PC-9 (cell line): ENCODE measurements at regions not wholly inside any gene's neighbourhood (a gene's known extent, or its start where the extent isn't known, plus 50 kb on each side); places are given as distances from the start of the nearest gene placed in this dataset.

Source experiments
- BruUV-seq: library from RNA; stranded (reverse); fragments of 400-500 nt; replicated peaks from 2 replicates; lab custom pipeline; 2021; lab: Mats Ljungman, UMichigan
- CTCF ChIA-PET: fragments of 300-600 bp; sonication (Branson Sonifier 250); formaldehyde crosslinking; loops from one replicate; lab custom pipeline; 2022; ENCODE audit warnings: antibody characterized with exemption; lab: Charles Lee
- POLR2A ChIA-PET: fragments of 300-600 bp; sonication (Branson Sonifier 250); formaldehyde crosslinking; loops from one replicate; lab custom pipeline; 2022; ENCODE audit warnings: antibody characterized with exemption; ENCODE audit not compliant: unreplicated experiment; lab: Charles Lee
- DNase-seq, 2 experiments: peaks; one replicate each; pipeline versions ENCODE4 v3.0.0 to v3.0.0-alpha.2; 2015 to 2022; ENCODE audit warnings: mixed read lengths in 1 of 2
- H2AFZ ChIP-seq: fragments of 200-600 bp; sonication (generic); 2 replicates; pipeline ENCODE4 v1.8.1; 2017; ENCODE audit warnings: antibody characterized with exemption
- H3F3A ChIP-seq: fragments of 200-600 bp; sonication (generic); 2 replicates; pipeline ENCODE4 v1.8.1; 2017; ENCODE audit warnings: antibody characterized with exemption, mild to moderate bottlenecking, low read depth; ENCODE audit not compliant: insufficient read depth
- H3K27ac ChIP-seq: fragments of 200-600 bp; sonication (generic); 2 replicates; pipeline ENCODE4 v1.6.1; 2016; ENCODE audit warnings: mixed run types
- H3K27me3 ChIP-seq: fragments of 200-600 bp; sonication (generic); 2 replicates; pipeline ENCODE4 v1.6.1; 2016; ENCODE audit warnings: low read depth, mixed run types; ENCODE audit not compliant: insufficient read depth
- H3K36me3 ChIP-seq: fragments of 200-600 bp; sonication (generic); 2 replicates; pipeline ENCODE4 v1.6.1; 2016; ENCODE audit warnings: low read depth, mixed run types
- H3K4me1 ChIP-seq: fragments of 200-600 bp; sonication (generic); replicated peaks from 2 replicates; pipeline ENCODE4 v1.6.1; 2016; ENCODE audit warnings: mixed run types; ENCODE audit not compliant: insufficient read depth
- H3K4me2 ChIP-seq: fragments of 200-600 bp; sonication (generic); 2 replicates; pipeline ENCODE4 v1.6.1; 2017; ENCODE audit warnings: mixed run types
- H3K4me3 ChIP-seq: fragments of 200-600 bp; sonication (generic); 2 replicates; pipeline ENCODE4 v1.6.1; 2016; ENCODE audit warnings: mixed run types
- H3K79me2 ChIP-seq: fragments of 200-600 bp; sonication (generic); 2 replicates; pipeline ENCODE4 v1.6.1; 2017; ENCODE audit warnings: low read depth, mixed run types
- H3K9me2 ChIP-seq: fragments of 200-600 bp; sonication (generic); 2 replicates; pipeline ENCODE4 v1.8.1; 2017; ENCODE audit warnings: mild to moderate bottlenecking; ENCODE audit not compliant: insufficient read depth
- H3K9me3 ChIP-seq: fragments of 200-600 bp; sonication (generic); 2 replicates; pipeline ENCODE4 v1.8.1; 2016; ENCODE audit warnings: low read depth; ENCODE audit not compliant: insufficient read depth
- H4K20me1 ChIP-seq: fragments of 200-600 bp; sonication (generic); 2 replicates; pipeline ENCODE4 v1.8.1; 2017; ENCODE audit not compliant: insufficient read depth
- EZH2 ChIP-seq: fragments of 200-600 bp; sonication (generic); IDR thresholded peaks from 2 replicates; pipeline ENCODE4 v1.8.0; 2017; ENCODE audit warnings: antibody characterized with exemption, low read depth
- intact Hi-C: fragments of 100-400 bp; cut with micrococcal nuclease; formaldehyde crosslinking; loops from one replicate; pipeline ENCODE4 v1.10.0; 2022; ENCODE audit not compliant: unreplicated experiment
- TF ChIP-seq, protein P1 (sequence below): fragments of 200-600 bp; sonication (generic); conservative IDR thresholded peaks from 2 replicates; pipeline ENCODE4 v1.6.1; 2017; ENCODE audit warnings: mixed run types, antibody characterized with exemption, mild to moderate bottlenecking, moderate library complexity

DNA sequence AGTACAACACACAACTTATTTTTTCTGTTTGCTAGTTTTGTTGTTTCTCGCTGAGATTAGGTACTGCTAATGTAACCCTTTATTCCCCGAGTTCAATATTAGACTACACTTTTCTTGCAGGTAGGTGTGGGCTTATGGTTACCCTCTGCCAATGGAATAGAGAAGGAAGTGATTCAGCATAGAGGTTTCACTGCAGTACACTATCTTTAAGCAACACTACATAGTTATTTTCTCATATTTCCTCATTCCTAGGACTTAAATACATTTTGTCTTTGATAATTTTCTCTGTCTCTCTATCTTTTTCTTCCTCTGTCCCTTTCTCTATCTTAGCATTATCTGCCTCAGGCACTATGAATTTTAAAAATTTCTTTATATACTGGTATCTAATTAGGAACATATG lies 791.0 kb downstream of the FAM181B start:
- POLR2A ChIA-PET = no interaction called here
- no peak overlapping the region for H2AFZ ChIP-seq
- no peaks in the 10 kb centered on the region for H3K79me2 ChIP-seq
- no peaks in the 10 kb centered on the region for H3K4me1 ChIP-seq
- no peaks in the 10 kb centered on the region for H3K36me3 ChIP-seq
- H3K4me3 ChIP-seq = no peak overlapping the region
- CTCF ChIA-PET = no interaction called here
- TF ChIP-seq, protein P1, sequence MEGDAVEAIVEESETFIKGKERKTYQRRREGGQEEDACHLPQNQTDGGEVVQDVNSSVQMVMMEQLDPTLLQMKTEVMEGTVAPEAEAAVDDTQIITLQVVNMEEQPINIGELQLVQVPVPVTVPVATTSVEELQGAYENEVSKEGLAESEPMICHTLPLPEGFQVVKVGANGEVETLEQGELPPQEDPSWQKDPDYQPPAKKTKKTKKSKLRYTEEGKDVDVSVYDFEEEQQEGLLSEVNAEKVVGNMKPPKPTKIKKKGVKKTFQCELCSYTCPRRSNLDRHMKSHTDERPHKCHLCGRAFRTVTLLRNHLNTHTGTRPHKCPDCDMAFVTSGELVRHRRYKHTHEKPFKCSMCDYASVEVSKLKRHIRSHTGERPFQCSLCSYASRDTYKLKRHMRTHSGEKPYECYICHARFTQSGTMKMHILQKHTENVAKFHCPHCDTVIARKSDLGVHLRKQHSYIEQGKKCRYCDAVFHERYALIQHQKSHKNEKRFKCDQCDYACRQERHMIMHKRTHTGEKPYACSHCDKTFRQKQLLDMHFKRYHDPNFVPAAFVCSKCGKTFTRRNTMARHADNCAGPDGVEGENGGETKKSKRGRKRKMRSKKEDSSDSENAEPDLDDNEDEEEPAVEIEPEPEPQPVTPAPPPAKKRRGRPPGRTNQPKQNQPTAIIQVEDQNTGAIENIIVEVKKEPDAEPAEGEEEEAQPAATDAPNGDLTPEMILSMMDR = no peak
- TF ChIP-seq EZH2 = no peak
- no peaks in the 10 kb centered on the region for H3K9me2 ChIP-seq
- no peak overlapping the region for H3K4me2 ChIP-seq
- intact Hi-C loops = no loop called here
- no peaks in the 10 kb centered on the region for H4K20me1 ChIP-seq
- no peaks in the 10 kb centered on the region for H3K27me3 ChIP-seq
- H3K9me3 ChIP-seq = no peaks in the 10 kb centered on the region
- H3K27ac ChIP-seq = no peak overlapping the region
- DNase-seq = no peak
- H3F3A ChIP-seq = no peaks in the 10 kb centered on the region
- BruUV-seq = no TSS peak

DNA sequence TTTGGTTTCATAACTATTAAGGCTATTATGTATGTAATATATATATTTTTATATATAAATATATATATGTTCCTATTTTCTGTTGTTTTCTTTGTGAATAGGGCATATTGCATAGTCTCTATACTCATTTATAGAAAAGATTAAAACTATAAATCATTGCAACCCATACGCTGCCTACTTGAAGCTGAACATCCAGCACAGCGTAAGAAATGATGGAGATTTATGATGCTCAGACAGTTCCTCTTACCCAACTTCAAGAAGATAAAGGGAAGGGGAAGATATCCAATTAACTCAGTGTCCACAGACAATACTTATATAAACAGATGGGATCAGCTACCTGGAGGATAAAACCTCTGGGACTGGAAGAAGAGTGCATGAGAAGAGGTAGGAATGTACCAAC lies 791.7 kb downstream of the FAM181B start:
- Histone ChIP-seq H3K79me2 (no peaks in the 10 kb centered on the region), H3F3A (no peaks in the 10 kb centered on the region), H3K4me1 (no peaks in the 10 kb centered on the region), H3K27ac (no peak overlapping the region), H3K9me2 (no peaks in the 10 kb centered on the region), H3K9me3 (no peaks in the 10 kb centered on the region), H3K27me3 (no peaks in the 10 kb centered on the region), H4K20me1 (no peaks in the 10 kb centered on the region), H3K4me2 (no peak overlapping the region), H3K4me3 (no peak overlapping the region), H2AFZ (no peak overlapping the region), H3K36me3 (no peaks in the 10 kb centered on the region)
- ChIA-PET CTCF (no interaction called here), POLR2A (no interaction called here)
- BruUV-seq = no TSS peak
- no peak for DNase-seq
- intact Hi-C loops = no loop called here
- TF ChIP-seq EZH2 = no peak

DNA sequence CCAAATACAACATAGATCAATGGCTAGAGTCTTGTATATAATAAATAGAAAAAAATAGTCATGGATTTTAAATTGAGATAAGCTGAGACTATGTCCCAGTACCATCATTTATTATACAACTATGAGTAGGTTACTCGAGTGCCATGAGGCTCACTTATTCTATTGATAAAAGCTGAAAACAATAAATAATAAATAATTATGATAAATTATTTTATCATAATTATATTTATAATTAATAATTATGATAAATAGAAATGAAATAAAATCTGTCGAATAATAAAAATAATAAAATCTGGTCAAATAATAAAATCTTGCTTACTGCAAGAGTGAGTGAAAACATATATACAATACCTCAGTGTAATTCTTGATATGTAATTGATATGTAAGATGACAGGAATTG lies 801.4 kb downstream of the FAM181B start:
- Histone ChIP-seq H3F3A (no peaks in the 10 kb centered on the region), H3K9me3 (no peaks in the 10 kb centered on the region), H2AFZ (no peak overlapping the region), H3K9me2 (no peaks in the 10 kb centered on the region), H3K79me2 (no peaks in the 10 kb centered on the region), H4K20me1 (no peaks in the 10 kb centered on the region), H3K4me3 (no peak overlapping the region), H3K27ac (no peak overlapping the region), H3K4me1 (no peaks in the 10 kb centered on the region), H3K4me2 (no peak overlapping the region), H3K27me3 (no peaks in the 10 kb centered on the region), H3K36me3 (no peaks in the 10 kb centered on the region)
- no TSS peak for BruUV-seq
- intact Hi-C loops = no loop called here
- TF ChIP-seq, protein P1 = no peak
- TF ChIP-seq EZH2 = no peak
- no peak for DNase-seq
- POLR2A ChIA-PET = no interaction called here
- CTCF ChIA-PET = no interaction called here

DNA sequence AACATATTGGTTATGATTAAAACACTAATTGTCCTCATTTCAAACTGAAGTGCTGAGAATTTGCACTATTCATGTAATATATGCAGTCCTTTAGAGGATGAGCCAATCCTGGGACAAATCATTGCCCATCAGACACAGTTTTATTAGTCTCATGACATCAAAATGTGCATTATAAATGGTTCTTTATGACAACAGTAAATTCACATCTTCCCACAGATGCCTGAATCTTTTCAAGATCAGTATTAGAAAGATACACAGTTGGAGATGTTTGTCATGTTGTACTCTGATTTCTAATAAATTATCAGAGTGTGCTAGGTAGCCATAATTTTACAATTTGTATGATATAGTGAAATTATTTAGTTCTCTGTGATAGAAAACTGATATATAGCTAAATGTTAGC lies 813.5 kb downstream of the FAM181B start:
- ChIA-PET POLR2A (no interaction called here), CTCF (no interaction called here)
- Histone ChIP-seq H3K9me3 (no peaks in the 10 kb centered on the region), H3K9me2 (no peaks in the 10 kb centered on the region), H3F3A (no peaks in the 10 kb centered on the region), H3K27me3 (no peaks in the 10 kb centered on the region), H3K4me3 (no peak overlapping the region), H3K79me2 (no peaks in the 10 kb centered on the region), H4K20me1 (no peaks in the 10 kb centered on the region), H3K4me2 (no peak overlapping the region), H3K36me3 (no peaks in the 10 kb centered on the region), H3K27ac (no peak overlapping the region), H2AFZ (no peak overlapping the region), H3K4me1 (no peaks in the 10 kb centered on the region)
- TF ChIP-seq, protein P1 = no peak
- TF ChIP-seq EZH2 = no peak
- intact Hi-C loops = no loop called here
- BruUV-seq = no TSS peak
- DNase-seq = no peak
